HEK293 (cell line): ENCODE measurements at regions not wholly inside any gene's neighbourhood (a gene's known extent, or its start where the extent isn't known, plus 50 kb on each side); places are given as distances from the start of the nearest gene placed in this dataset.

Experiments
- CTCF ChIA-PET: fragments of 350-600 bp; formaldehyde crosslinking; extraction: SDS; loops from one replicate; lab custom pipeline; 2021; ENCODE audit warnings: antibody characterized with exemption; lab: Yijun Ruan, JAX
- POLR2A ChIA-PET: fragments of 300-600 bp; formaldehyde crosslinking; extraction: SDS; loops from one replicate; lab custom pipeline; 2020; ENCODE audit warnings: antibody characterized with exemption, inconsistent platforms; lab: Yijun Ruan, JAX
- H3K27ac ChIP-seq: fragments of 200-500 bp; sonication (Bioruptor generic); 2 replicates; pipeline ENCODE4 v1.5.1; 2014; ENCODE audit warnings: low read depth, low read length, control low read depth, inconsistent platforms; ENCODE audit errors: extremely low read depth
- H3K36me3 ChIP-seq, 2 experiments: fragments of 200-500 bp in 1 of 2; sonication (Bioruptor generic) in 1 of 2; 1 replicate in 1 of 2; 2 replicates in 1 of 2; pipeline ENCODE4 v1.5.1; 2014 to 2017; ENCODE audit warnings: inconsistent platforms in 2 of 2, low read length in 2 of 2; ENCODE audit not compliant: control insufficient read depth in 2 of 2, insufficient read depth in 1 of 2
- H3K4me1 ChIP-seq: fragments of 200-500 bp; sonication (Bioruptor generic); 2 replicates; pipeline ENCODE4 v1.5.1; 2014; ENCODE audit warnings: mild to moderate bottlenecking, low read length, inconsistent platforms; ENCODE audit not compliant: control insufficient read depth, insufficient read depth
- H3K4me3 ChIP-seq: 2 replicates; pipeline ENCODE4 v1.5.1; 2011; ENCODE audit warnings: low read depth, mild to moderate bottlenecking, control low read depth, low read length, moderate library complexity
- H3K9me3 ChIP-seq: fragments of 200-500 bp; sonication (Bioruptor generic); 2 replicates; pipeline ENCODE4 v1.5.1; 2014; ENCODE audit warnings: low read depth, low read length, inconsistent platforms; ENCODE audit not compliant: control insufficient read depth, insufficient read depth
- ZBTB17 ChIP-seq: fragments of 450-650 bp; formaldehyde crosslinking; IDR thresholded peaks from 2 replicates; pipeline ENCODE4 v1.5.1; 2016; ENCODE audit warnings: missing biosample characterization, missing genetic modification characterization
- ZNF140 ChIP-seq: fragments of 450-650 bp; formaldehyde crosslinking; IDR thresholded peaks from 2 replicates; pipeline ENCODE4 v1.5.1; 2016; ENCODE audit warnings: missing biosample characterization, missing genetic modification characterization
- ZNF175 ChIP-seq: fragments of 450-650 bp; formaldehyde crosslinking; IDR thresholded peaks from 2 replicates; pipeline ENCODE4 v1.5.1; 2016; ENCODE audit warnings: missing biosample characterization, missing genetic modification characterization
- ZNF2 ChIP-seq: fragments of 450-650 bp; formaldehyde crosslinking; IDR thresholded peaks from 2 replicates; pipeline ENCODE4 v1.5.1; 2016; ENCODE audit warnings: missing biosample characterization, missing genetic modification characterization
- ZNF239 ChIP-seq: fragments of 450-650 bp; formaldehyde crosslinking; IDR thresholded peaks from 2 replicates; pipeline ENCODE4 v1.5.1; 2016; ENCODE audit warnings: missing biosample characterization, missing genetic modification characterization
- ZNF24 ChIP-seq: fragments of 450-650 bp; formaldehyde crosslinking; IDR thresholded peaks from 2 replicates; pipeline ENCODE4 v1.5.1; 2016; ENCODE audit warnings: missing biosample characterization, missing genetic modification characterization
- ZNF274 ChIP-seq, 2 experiments: fragments of 200-500 bp in 1 of 2; fragments of 450-650 bp in 1 of 2; sonication (Bioruptor generic) in 1 of 2; formaldehyde crosslinking in 1 of 2; IDR thresholded peaks; 2 replicates each; pipeline versions ENCODE4 v1.5.1 to v1.6.1; 2014 to 2016; ENCODE audit warnings: borderline replicate concordance in 1 of 2, inconsistent platforms in 1 of 2, low read length in 1 of 2, missing biosample characterization in 1 of 2, missing genetic modification characterization in 1 of 2
- ZNF341 ChIP-seq: fragments of 450-650 bp; formaldehyde crosslinking; IDR thresholded peaks from 2 replicates; pipeline ENCODE4; 2016; ENCODE audit warnings: low read depth, missing biosample characterization, missing genetic modification characterization
- ZNF404 ChIP-seq: fragments of 450-650 bp; formaldehyde crosslinking; IDR thresholded peaks from 2 replicates; pipeline ENCODE4 v1.5.1; 2017; ENCODE audit warnings: missing biosample characterization, missing genetic modification characterization
- ZNF426 ChIP-seq: fragments of 450-650 bp; formaldehyde crosslinking; IDR thresholded peaks from 2 replicates; pipeline ENCODE4 v1.5.1; 2017; ENCODE audit warnings: missing biosample characterization, missing genetic modification characterization, mild to moderate bottlenecking, inconsistent platforms, moderate library complexity
- ZNF585B ChIP-seq: fragments of 450-650 bp; formaldehyde crosslinking; IDR thresholded peaks from 2 replicates; pipeline ENCODE4 v1.5.1; 2016; ENCODE audit warnings: missing biosample characterization, missing genetic modification characterization
- ZNF610 ChIP-seq: fragments of 450-650 bp; formaldehyde crosslinking; IDR thresholded peaks from 2 replicates; pipeline ENCODE4 v1.5.1; 2016; ENCODE audit warnings: missing biosample characterization, missing genetic modification characterization, borderline replicate concordance
- ZNF707 ChIP-seq: fragments of 450-650 bp; formaldehyde crosslinking; IDR thresholded peaks from 2 replicates; pipeline ENCODE4 v1.5.1; 2016; ENCODE audit warnings: missing biosample characterization, missing genetic modification characterization
- ZNF776 ChIP-seq: fragments of 450-650 bp; formaldehyde crosslinking; IDR thresholded peaks from 2 replicates; pipeline ENCODE4 v1.5.0; 2017; ENCODE audit warnings: missing biosample characterization, missing genetic modification characterization, borderline replicate concordance
- TF ChIP-seq, protein P1 (sequence below): fragments of 450-650 bp; formaldehyde crosslinking; IDR thresholded peaks from 2 replicates; pipeline ENCODE4 v1.5.1; 2016; ENCODE audit warnings: missing biosample characterization, missing genetic modification characterization, borderline replicate concordance
- TF ChIP-seq, protein P2 (sequence below): fragments of 450-650 bp; formaldehyde crosslinking; IDR thresholded peaks from 2 replicates; pipeline ENCODE4 v1.5.1; 2016; ENCODE audit warnings: missing biosample characterization, missing genetic modification characterization
- TF ChIP-seq, protein P3 (sequence below): fragments of 450-650 bp; formaldehyde crosslinking; IDR thresholded peaks from 2 replicates; pipeline ENCODE4 v1.5.1; 2016; ENCODE audit warnings: missing biosample characterization, missing genetic modification characterization
- TF ChIP-seq, protein P4 (sequence below): fragments of 450-650 bp; formaldehyde crosslinking; IDR thresholded peaks from 2 replicates; pipeline ENCODE4 v1.5.1; 2016; ENCODE audit warnings: missing biosample characterization, missing genetic modification characterization

DNA sequence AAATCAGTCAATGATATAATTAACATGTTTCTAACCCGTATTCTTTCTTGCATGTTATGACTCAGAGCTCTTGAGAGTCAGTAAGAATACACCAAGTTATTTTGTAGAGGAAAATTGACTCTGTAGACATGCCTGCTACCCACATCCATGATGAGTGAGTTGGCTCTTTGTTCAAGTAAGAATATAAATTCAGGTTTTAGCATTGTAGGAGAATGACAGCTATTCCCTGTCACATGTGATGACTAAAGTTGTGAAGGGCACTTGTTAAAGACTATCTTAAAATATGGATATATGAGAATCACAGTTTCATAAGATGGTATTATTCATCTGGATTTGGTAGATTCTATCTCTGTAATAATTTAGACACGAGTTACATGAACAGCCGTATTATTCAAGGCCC, 209.1 kb downstream of the CCDC59 start (continued):
- TF ChIP-seq, protein P1, sequence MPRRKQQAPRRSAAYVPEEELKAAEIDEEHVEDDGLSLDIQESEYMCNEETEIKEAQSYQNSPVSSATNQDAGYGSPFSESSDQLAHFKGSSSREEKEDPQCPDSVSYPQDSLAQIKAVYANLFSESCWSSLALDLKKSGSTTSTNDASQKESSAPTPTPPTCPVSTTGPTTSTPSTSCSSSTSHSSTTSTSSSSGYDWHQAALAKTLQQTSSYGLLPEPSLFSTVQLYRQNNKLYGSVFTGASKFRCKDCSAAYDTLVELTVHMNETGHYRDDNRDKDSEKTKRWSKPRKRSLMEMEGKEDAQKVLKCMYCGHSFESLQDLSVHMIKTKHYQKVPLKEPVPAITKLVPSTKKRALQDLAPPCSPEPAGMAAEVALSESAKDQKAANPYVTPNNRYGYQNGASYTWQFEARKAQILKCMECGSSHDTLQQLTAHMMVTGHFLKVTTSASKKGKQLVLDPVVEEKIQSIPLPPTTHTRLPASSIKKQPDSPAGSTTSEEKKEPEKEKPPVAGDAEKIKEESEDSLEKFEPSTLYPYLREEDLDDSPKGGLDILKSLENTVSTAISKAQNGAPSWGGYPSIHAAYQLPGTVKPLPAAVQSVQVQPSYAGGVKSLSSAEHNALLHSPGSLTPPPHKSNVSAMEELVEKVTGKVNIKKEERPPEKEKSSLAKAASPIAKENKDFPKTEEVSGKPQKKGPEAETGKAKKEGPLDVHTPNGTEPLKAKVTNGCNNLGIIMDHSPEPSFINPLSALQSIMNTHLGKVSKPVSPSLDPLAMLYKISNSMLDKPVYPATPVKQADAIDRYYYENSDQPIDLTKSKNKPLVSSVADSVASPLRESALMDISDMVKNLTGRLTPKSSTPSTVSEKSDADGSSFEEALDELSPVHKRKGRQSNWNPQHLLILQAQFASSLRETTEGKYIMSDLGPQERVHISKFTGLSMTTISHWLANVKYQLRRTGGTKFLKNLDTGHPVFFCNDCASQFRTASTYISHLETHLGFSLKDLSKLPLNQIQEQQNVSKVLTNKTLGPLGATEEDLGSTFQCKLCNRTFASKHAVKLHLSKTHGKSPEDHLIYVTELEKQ, result no peak
- no peak for TF ChIP-seq ZNF404 (tag by site-specific recombination)
- no peak for TF ChIP-seq ZNF707

DNA sequence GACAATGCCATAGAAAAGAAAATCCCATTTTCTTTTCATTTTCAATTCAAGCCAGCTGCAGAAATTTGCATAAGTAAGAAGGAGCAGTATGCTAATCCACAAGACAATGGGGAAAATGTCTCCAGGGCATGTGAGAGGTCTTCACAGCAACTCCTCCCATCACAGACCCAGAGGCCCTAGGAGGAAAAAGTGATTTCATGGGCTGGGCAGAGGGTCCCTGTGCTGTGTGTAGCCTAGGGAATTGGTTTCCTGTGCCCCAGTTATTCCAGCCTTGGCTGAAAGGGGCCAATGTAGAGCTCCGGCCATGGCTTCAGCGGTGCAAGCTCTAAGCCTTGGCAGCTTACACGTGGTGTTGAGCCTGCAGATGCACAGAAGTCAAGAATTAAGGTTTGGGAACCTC, 211.4 kb downstream of the CCDC59 start:
- Histone ChIP-seq H3K36me3 (no peaks in the 10 kb centered on the region), H3K4me1 (no peaks in the 10 kb centered on the region), H3K27ac (no peak overlapping the region), H3K4me3 (no peak overlapping the region), H3K9me3 (no peaks in the 10 kb centered on the region)
- TF ChIP-seq ZNF776 (tag by site-specific recombination), result no peak
- no peak for TF ChIP-seq ZNF610
- TF ChIP-seq ZNF404 (tag by site-specific recombination), result no peak
- TF ChIP-seq ZNF24 (tag by site-specific recombination), result no peak
- no peak for TF ChIP-seq ZNF426 (tag by site-specific recombination)
- ChIA-PET POLR2A (no interaction called here), CTCF (no interaction called here)

DNA sequence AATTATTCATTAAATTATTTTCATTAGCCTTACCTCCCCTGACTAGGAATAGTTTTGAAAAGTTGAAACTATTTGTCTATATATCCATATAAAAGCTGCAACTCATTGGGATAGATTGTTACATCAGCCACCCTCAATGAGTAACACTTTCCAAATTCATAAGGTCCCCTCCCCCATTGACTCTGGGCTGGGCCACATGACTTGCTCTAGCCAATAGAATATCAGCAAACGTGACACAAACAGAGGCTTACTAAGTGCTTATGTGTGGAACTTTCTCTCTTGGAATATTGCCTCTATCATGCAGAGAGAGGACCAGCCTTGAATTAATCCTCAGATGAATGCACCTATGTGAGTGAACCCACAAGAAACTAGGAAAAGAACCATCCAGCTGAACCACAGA, 213.7 kb downstream of the CCDC59 start:
- Histone ChIP-seq H3K27ac (no peak overlapping the region), H3K4me1 (no peaks in the 10 kb centered on the region), H3K36me3 (no peaks in the 10 kb centered on the region), H3K4me3 (no peak overlapping the region), H3K9me3 (no peaks in the 10 kb centered on the region)
- POLR2A ChIA-PET, result no interaction called here
- TF ChIP-seq ZNF274 (IDR thresholded peaks at IDR 0.05; ENCODE audit: low read length), result no peak
- TF ChIP-seq ZNF274 (tag by site-specific recombination; IDR thresholded peaks at IDR 0.05; ENCODE audit: borderline replicate concordance), result no peak
- TF ChIP-seq, protein P2, sequence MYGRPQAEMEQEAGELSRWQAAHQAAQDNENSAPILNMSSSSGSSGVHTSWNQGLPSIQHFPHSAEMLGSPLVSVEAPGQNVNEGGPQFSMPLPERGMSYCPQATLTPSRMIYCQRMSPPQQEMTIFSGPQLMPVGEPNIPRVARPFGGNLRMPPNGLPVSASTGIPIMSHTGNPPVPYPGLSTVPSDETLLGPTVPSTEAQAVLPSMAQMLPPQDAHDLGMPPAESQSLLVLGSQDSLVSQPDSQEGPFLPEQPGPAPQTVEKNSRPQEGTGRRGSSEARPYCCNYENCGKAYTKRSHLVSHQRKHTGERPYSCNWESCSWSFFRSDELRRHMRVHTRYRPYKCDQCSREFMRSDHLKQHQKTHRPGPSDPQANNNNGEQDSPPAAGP, result no peak
- TF ChIP-seq ZNF175 (tag by site-specific recombination), result no peak
- TF ChIP-seq ZBTB17 (tag by site-specific recombination), result no peak
- no peak for TF ChIP-seq ZNF140
- TF ChIP-seq ZNF585B, result no peak
- no peak for TF ChIP-seq ZNF239
- TF ChIP-seq, protein P3, sequence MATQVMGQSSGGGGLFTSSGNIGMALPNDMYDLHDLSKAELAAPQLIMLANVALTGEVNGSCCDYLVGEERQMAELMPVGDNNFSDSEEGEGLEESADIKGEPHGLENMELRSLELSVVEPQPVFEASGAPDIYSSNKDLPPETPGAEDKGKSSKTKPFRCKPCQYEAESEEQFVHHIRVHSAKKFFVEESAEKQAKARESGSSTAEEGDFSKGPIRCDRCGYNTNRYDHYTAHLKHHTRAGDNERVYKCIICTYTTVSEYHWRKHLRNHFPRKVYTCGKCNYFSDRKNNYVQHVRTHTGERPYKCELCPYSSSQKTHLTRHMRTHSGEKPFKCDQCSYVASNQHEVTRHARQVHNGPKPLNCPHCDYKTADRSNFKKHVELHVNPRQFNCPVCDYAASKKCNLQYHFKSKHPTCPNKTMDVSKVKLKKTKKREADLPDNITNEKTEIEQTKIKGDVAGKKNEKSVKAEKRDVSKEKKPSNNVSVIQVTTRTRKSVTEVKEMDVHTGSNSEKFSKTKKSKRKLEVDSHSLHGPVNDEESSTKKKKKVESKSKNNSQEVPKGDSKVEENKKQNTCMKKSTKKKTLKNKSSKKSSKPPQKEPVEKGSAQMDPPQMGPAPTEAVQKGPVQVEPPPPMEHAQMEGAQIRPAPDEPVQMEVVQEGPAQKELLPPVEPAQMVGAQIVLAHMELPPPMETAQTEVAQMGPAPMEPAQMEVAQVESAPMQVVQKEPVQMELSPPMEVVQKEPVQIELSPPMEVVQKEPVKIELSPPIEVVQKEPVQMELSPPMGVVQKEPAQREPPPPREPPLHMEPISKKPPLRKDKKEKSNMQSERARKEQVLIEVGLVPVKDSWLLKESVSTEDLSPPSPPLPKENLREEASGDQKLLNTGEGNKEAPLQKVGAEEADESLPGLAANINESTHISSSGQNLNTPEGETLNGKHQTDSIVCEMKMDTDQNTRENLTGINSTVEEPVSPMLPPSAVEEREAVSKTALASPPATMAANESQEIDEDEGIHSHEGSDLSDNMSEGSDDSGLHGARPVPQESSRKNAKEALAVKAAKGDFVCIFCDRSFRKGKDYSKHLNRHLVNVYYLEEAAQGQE (tag by site-specific recombination), result no peak
- TF ChIP-seq, protein P4, sequence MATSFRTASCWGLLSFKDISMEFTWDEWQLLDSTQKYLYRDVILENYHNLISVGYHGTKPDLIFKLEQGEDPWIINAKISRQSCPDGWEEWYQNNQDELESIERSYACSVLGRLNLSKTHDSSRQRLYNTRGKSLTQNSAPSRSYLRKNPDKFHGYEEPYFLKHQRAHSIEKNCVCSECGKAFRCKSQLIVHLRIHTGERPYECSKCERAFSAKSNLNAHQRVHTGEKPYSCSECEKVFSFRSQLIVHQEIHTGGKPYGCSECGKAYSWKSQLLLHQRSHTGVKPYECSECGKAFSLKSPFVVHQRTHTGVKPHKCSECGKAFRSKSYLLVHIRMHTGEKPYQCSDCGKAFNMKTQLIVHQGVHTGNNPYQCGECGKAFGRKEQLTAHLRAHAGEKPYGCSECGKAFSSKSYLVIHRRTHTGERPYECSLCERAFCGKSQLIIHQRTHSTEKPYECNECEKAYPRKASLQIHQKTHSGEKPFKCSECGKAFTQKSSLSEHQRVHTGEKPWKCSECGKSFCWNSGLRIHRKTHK (tag by site-specific recombination), result no peak
- TF ChIP-seq ZNF341 (tag by site-specific recombination), result no peak
- no peak for TF ChIP-seq ZNF2
- CTCF ChIA-PET, result no interaction called here
